GM13976 (cell line): ENCODE measurements at regions not wholly inside any gene's neighbourhood (a gene's known extent, or its start where the extent isn't known, plus 50 kb on each side); places are given as distances from the start of the nearest gene placed in this dataset.

ENCODE experiments used
- DNase-seq: peaks from one replicate; pipeline ENCODE4 v3.0.0; 2012; ENCODE audit warnings: low spot score
- CTCF ChIP-seq: IDR thresholded peaks from 2 replicates; pipeline ENCODE4 v1.5.1; 2012; ENCODE audit warnings: borderline replicate concordance, mild to moderate bottlenecking; ENCODE audit not compliant: insufficient read depth; ENCODE audit errors: extremely low read depth, missing control alignments, control extremely low read depth
- in situ Hi-C: fragments of 300-500 bp; cut with MboI; formaldehyde crosslinking; loops from one replicate; pipeline ENCODE4 v1.12.0; 2022; ENCODE audit warnings: low sequenced_read_pairs, mixed read lengths, inconsistent platforms; ENCODE audit not compliant: unreplicated experiment

GRCh38 chr22:47789171-47789570 is 1026.7 kb downstream of the TBC1D22A start:
- DNase-seq = no peak
- TF ChIP-seq CTCF = no peak
- in situ Hi-C loops = no loop called here

- no peak for TF ChIP-seq CTCF
- in situ Hi-C loops = no loop called here
- no peak for DNase-seq
These were observed 1026.0 kb downstream of the TBC1D22A start for GRCh38 chr22:47788461-47788860.

GRCh38 chr22:47787501-47788227 is 1025.2 kb downstream of the TBC1D22A start:
- in situ Hi-C loops = no loop called here
- no peak for DNase-seq
- TF ChIP-seq CTCF = no peak

GRCh38 chr22:47786650-47787290 is 1024.3 kb downstream of the TBC1D22A start:
- TF ChIP-seq CTCF = no peak
- no peak for DNase-seq
- in situ Hi-C loops = no loop called here

GRCh38 chr22:47784991-47785390 is 1022.5 kb downstream of the TBC1D22A start:
- in situ Hi-C loops = no loop called here
- DNase-seq = no peak
- TF ChIP-seq CTCF = no peak

GRCh38 chr22:47784367-47784983 is 1022.0 kb downstream of the TBC1D22A start:
- no peak for DNase-seq
- in situ Hi-C loops = no loop called here
- no peak for TF ChIP-seq CTCF
